ENCODE measurements at regions not wholly inside any gene's neighbourhood (a gene's known extent, or its start where the extent isn't known, plus 50 kb on each side); places are given as distances from the start of the nearest gene placed in this dataset.

DNA sequence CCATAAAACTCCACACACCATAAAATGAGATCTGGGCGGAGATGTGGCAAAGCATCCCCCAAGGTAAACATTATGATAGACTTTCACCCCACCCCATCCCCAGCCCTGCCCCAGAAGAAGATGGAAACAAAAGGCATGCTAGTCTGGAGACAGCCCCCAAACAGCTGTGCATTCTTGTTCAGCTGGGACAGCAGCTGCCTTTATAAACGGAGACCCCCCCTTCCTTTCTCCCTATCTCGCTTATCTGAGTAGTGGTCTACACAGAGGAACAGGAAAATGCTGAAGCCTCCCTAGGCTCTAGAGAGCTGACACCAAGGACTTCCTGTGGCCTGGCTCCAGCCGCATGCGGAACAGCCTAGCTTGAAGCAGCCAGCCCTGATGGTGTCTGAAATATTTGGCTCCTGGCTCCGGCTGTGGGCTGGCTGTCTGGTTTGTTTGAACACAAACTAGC lies 190.3 kb upstream of the ANKFN1 start:
- Histone ChIP-seq H3K79me2 (ENCODE audit: control insufficient read depth, insufficient read depth, low read length) (no peaks in the 10 kb centered on the region), H3K27me3 (replicated peaks in 1 of 2; ENCODE audit: control insufficient read depth in 2 of 2, insufficient read depth in 2 of 2, low read length in 1 of 2) (no peaks in the 10 kb centered on the region; a peak in 1 of 4 replicates), H3K4me2 (ENCODE audit: control insufficient read depth, insufficient read depth) (no peak overlapping the region), H3K36me3 (ENCODE audit: control insufficient read depth in 2 of 2, insufficient read depth in 2 of 2, low read length in 1 of 2) (no peaks in the 10 kb centered on the region), H3K9ac (ENCODE audit: control insufficient read depth, insufficient read depth, low read length) (no peak overlapping the region), H2AFZ (ENCODE audit: control insufficient read depth, low read depth, low read length) (no peak overlapping the region), H3K27ac (ENCODE audit: control insufficient read depth, insufficient read depth) (no peak overlapping the region), H3K9me3 (replicated peaks; ENCODE audit: control insufficient read depth, insufficient read depth, low read length) (no peaks in the 10 kb centered on the region), H3K4me1 (ENCODE audit: control insufficient read depth, insufficient read depth, low read length) (no peaks in the 10 kb centered on the region), H3K4me3 (no peak overlapping the region), H4K20me1 (ENCODE audit: control insufficient read depth, insufficient read depth) (no peaks in the 10 kb centered on the region)
- in situ Hi-C loops (cut with MboI) = no loop called here
- no peak for FAIRE-seq
- DNase-seq (ENCODE audit: low read depth, low spot score) = no peak
- ATAC-seq = no peak
- SMC1A ChIA-PET (ENCODE audit: uncharacterized antibody, unreplicated experiment) = interaction anchor here (0.7 kb wide), 1 partner anchor 14 kb away, joined by 3 read pairs; no protein-coding TSS in a partner anchor
- CTCF ChIA-PET = no interaction called here
- BruUV-seq (replicated peaks) = no TSS peak
- POLR2A ChIA-PET = no interaction called here
- 1% methylated on average over 6 of the region's 6 CpGs for WGBS (ENCODE audit: insufficient coverage, insufficient replicate concordance, low lambda C conversion rate, missing lambda C conversion rate)
- intact Hi-C loops (cut with micrococcal nuclease; ENCODE audit: unreplicated experiment) = no loop called here
- RAD21 ChIA-PET (ENCODE audit: unreplicated experiment) = no interaction called here
- TF ChIP-seq ZNF207 (IDR thresholded peaks at IDR 0.05; ENCODE audit: borderline replicate concordance) (no peak), RELA (IDR thresholded peaks at IDR 0.05; ENCODE audit: borderline replicate concordance, partially characterized antibody) (no peak), CTCF (IDR thresholded peaks at IDR 0.05 in 2 of 3, conservative IDR thresholded peaks at IDR 0.05 in 1 of 3; ENCODE audit: control insufficient read depth in 2 of 3, extremely low read depth in 1 of 3, insufficient read depth in 1 of 3, low read depth in 3 of 3, low read length in 3 of 3) (no peak), EP300 (IDR thresholded peaks at IDR 0.05; ENCODE audit: borderline replicate concordance in 1 of 2, control insufficient read depth in 1 of 2, low read depth in 2 of 2, low read length in 2 of 2) (no peak), LARP7 (IDR thresholded peaks at IDR 0.05) (no peak), TBL1XR1 (IDR thresholded peaks at IDR 0.05; ENCODE audit: low read depth, low read length) (no peak), USF1 (IDR thresholded peaks at IDR 0.05; ENCODE audit: borderline replicate concordance, extremely low read length, insufficient read depth, low read depth, low read length) (no peak), NFYA (IDR thresholded peaks at IDR 0.05; ENCODE audit: borderline replicate concordance, low read depth, low read length) (no peak), PML (IDR thresholded peaks at IDR 0.05; ENCODE audit: low read length) (no peak), RFX5 (IDR thresholded peaks at IDR 0.05; ENCODE audit: low read depth, low read length) (no peak), CBFB (IDR thresholded peaks at IDR 0.05; ENCODE audit: low read depth) (no peak), RBBP5 (conservative IDR thresholded peaks at IDR 0.05) (no peak), SREBF2 (IDR thresholded peaks at IDR 0.05; ENCODE audit: low read length) (no peak), CUX1 (IDR thresholded peaks at IDR 0.05; ENCODE audit: insufficient replicate concordance, low read depth, low read length) (no peak)
- TF ChIP-seq, protein P1, sequence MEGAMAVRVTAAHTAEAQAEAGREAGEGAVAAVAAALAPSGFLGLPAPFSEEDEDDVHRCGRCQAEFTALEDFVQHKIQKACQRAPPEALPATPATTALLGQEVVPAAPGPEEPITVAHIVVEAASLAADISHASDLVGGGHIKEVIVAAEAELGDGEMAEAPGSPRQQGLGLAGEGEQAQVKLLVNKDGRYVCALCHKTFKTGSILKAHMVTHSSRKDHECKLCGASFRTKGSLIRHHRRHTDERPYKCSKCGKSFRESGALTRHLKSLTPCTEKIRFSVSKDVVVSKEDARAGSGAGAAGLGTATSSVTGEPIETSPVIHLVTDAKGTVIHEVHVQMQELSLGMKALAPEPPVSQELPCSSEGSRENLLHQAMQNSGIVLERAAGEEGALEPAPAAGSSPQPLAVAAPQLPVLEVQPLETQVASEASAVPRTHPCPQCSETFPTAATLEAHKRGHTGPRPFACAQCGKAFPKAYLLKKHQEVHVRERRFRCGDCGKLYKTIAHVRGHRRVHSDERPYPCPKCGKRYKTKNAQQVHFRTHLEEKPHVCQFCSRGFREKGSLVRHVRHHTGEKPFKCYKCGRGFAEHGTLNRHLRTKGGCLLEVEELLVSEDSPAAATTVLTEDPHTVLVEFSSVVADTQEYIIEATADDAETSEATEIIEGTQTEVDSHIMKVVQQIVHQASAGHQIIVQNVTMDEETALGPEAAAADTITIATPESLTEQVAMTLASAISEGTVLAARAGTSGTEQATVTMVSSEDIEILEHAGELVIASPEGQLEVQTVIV (IDR thresholded peaks at IDR 0.05; ENCODE audit: borderline replicate concordance, partially characterized antibody) = no peak
